Testis (tissue), 2 donors: ENCODE measurements at regions not wholly inside any gene's neighbourhood (a gene's known extent, or its start where the extent isn't known, plus 50 kb on each side); places are given as distances from the start of the nearest gene placed in this dataset.

Experiments
- CTCF ChIP-seq, 3 experiments: fragments of 450-650 bp in 2 of 3; fragments of 200-600 bp in 1 of 3; sonication (generic) in 1 of 3; IDR thresholded peaks; one replicate each; pipeline ENCODE4 v1.5.1; 2016 to 2019; ENCODE audit warnings: antibody characterized with exemption in 3 of 3, mild to moderate bottlenecking in 2 of 3, moderate library complexity in 1 of 3
- POLR2A ChIP-seq: fragments of 450-650 bp; IDR thresholded peaks from one replicate; pipeline ENCODE4 v1.6.1; 2017; ENCODE audit warnings: antibody characterized with exemption, mild to moderate bottlenecking, moderate library complexity

- TF ChIP-seq CTCF (IDR thresholded peaks at IDR 0.05) (no peak), POLR2A (no peak)
Measured at GRCh38 chr6:166736634-166737033, 109.6 kb upstream of the RPS6KA2 start.
